Activated naive CD4-positive, alpha-beta T cell (primary cell): ENCODE measurements at regions not wholly inside any gene's neighbourhood (a gene's known extent, or its start where the extent isn't known, plus 50 kb on each side); places are given as distances from the start of the nearest gene placed in this dataset.

Source experiments
- DNase-seq, 4 experiments: peaks; one replicate each; lab custom pipeline; 2025; lab: John Stamatoyannopoulos, UW

DNA sequence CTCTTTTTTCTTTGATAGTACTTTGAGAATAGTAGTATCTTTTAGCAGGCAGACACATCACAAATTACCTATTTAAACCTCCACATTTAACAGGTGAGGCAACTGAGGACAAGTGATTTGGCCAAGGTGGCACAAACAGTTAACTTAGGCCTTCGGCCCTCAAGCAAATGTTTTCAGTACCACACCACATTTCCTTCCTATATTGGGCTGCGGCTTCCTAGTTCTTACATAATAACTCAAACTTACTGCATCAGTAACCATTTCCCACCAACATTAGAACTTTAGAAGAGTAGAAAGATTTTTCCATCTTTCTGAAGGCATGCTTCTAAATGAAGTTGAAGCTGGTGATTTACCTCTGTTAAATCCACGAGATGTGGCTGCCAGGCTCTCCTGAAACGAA lies 63.2 kb upstream of the SLC4A4 start:
- no peak for DNase-seq

- no peak for DNase-seq
These were observed 61.5 kb upstream of the SLC4A4 start for GRCh38 chr4:71277353-71277752.

- no peak for DNase-seq
These were observed 55.1 kb upstream of the SLC4A4 start for GRCh38 chr4:71283642-71284257.

GRCh38 chr4:71287305-71287704 lies 51.5 kb upstream of the SLC4A4 start:
- DNase-seq = no peak

DNA sequence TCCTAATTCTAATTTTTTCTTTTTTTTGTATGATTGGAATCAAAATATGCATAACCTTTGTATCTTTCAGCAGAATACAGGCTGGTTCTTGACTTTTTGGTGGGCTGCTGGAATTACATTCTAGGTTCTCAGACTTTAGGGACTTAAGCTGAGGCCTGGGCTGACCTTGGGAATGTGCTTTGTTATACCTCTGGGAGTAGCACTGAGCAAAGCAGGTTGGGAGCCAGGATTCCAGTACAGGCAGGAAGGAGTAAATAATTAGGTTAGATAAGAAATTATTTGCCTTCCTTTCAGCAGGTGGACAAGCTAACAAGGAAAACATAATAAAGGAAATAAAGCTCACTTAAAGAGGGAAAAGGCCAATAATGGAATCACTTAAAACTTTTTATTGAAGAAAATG lies 49.9 kb upstream of the SLC4A4 start:
- no peak for DNase-seq
